ENCODE measurements at regions not wholly inside any gene's neighbourhood (a gene's known extent, or its start where the extent isn't known, plus 50 kb on each side); places are given as distances from the start of the nearest gene placed in this dataset.

- WGBS, 10 experiments = 0 to 61% (median 20%) methylated on average over 1 to 3 of the region's 4 CpGs; no CpG with 5 or more reads in 7 of the 10 experiments
- Histone ChIP-seq H3K27ac (no peak overlapping the region), H3K4me1 (replicated peaks in 1 of 2) (no peaks in the 10 kb centered on the region), H3K4me3 (no peak overlapping the region)
- in situ Hi-C loops (cut with MboI; ENCODE audit: low pct_unique_long_range_greater_than_20kb in 2 of 9, low sequenced_read_pairs in 9 of 9, unreplicated experiment in 9 of 9) = no loop called here
- ATAC-seq (replicated peaks in 6 of 8) = no peak
Measured at GRCh38 chr22:47251911-47252310, 489.5 kb downstream of the TBC1D22A start.

DNA sequence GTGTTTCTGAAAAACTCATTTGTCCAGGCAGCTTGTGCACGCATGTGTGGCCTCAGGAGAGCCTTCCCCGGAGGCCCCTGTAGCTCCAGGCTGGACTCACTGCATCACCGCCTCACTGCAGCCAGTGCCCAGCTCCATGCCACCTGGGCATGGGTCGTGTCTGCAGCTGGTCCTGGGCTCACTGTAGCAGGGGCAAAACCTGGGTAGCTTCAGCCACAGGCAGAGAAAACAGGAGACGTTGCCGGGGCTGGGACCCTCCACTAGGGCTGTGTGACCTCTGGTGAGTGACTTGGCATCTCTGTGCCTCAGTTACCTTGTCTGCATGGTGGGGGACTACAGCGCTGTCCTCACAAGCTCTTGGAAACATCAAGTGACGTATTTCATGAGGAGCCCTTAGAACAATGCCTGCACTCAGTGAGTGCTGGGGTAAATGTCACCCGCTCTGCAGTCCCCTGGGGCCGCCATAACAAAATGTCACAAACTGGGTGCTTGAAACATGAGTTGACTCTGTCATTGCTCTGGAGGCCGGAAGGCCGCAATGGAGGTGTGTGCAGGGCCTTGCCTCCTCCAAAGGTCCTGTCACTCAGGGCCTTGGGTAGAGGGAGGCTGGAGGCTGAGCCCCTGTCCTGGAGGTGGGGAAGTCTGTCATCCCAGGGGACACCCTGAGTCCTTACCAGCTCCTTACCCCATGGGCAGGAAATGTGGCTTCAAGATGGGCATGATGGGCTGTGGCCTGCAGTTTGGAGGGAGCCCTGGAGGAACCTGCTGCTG is 488.7 kb downstream of the TBC1D22A start:
- H3K4me1 ChIP-seq (replicated peaks in 1 of 2) = no peaks in the 10 kb centered on the region
- ATAC-seq (replicated peaks in 6 of 8) = no peak
- no peak overlapping the region for H3K4me3 ChIP-seq
- in situ Hi-C loops (cut with MboI; ENCODE audit: low pct_unique_long_range_greater_than_20kb in 2 of 9, low sequenced_read_pairs in 9 of 9, unreplicated experiment in 9 of 9) = no loop called here
- WGBS, 10 experiments = 10 to 56% (median 36%) methylated on average over 2 to 6 of the region's 12 CpGs; no CpG with 5 or more reads in 5 of the 10 experiments
- no peak overlapping the region for H3K27ac ChIP-seq

GRCh38 chr22:47249370-47249928 is 487.0 kb downstream of the TBC1D22A start:
- in situ Hi-C loops (cut with MboI; ENCODE audit: low pct_unique_long_range_greater_than_20kb in 2 of 9, low sequenced_read_pairs in 9 of 9, unreplicated experiment in 9 of 9) = loop anchor here in 1 of 9 experiments (25.0 kb wide), 1 partner anchor 138 kb away; no protein-coding TSS in a partner anchor
- Histone ChIP-seq H3K4me1 (replicated peaks in 1 of 2) (no peaks in the 10 kb centered on the region), H3K27ac (no peak overlapping the region), H3K4me3 (no peak overlapping the region)
- 0 to 60% (median 25%) methylated on average over 1 to 2 of the region's 8 CpGs; no CpG with 5 or more reads in 5 of the 10 experiments for WGBS, 10 experiments
- ATAC-seq (replicated peaks in 6 of 8) = no peak

- no peak for ATAC-seq (replicated peaks in 6 of 8)
- in situ Hi-C loops (cut with MboI; ENCODE audit: low pct_unique_long_range_greater_than_20kb in 2 of 9, low sequenced_read_pairs in 9 of 9, unreplicated experiment in 9 of 9) = loop anchor here in 1 of 9 experiments (25.0 kb wide), 1 partner anchor 138 kb away; no protein-coding TSS in a partner anchor
- 0 to 100% (median 25%) methylated on average over 1 to 4 of the region's 4 CpGs; no CpG with 5 or more reads in 2 of the 10 experiments for WGBS, 10 experiments
Measured at GRCh38 chr22:47248925-47249324, 486.5 kb downstream of the TBC1D22A start.

GRCh38 chr22:47247579-47248240 is 485.3 kb downstream of the TBC1D22A start:
- in situ Hi-C loops (cut with MboI; ENCODE audit: low pct_unique_long_range_greater_than_20kb in 2 of 9, low sequenced_read_pairs in 9 of 9, unreplicated experiment in 9 of 9) = loop anchor here in 1 of 9 experiments (25.0 kb wide), 1 partner anchor 140 kb away; no protein-coding TSS in a partner anchor
- H3K4me3 ChIP-seq = no peak overlapping the region
- peak in 1 of 8 experiments; percentile 67 for ATAC-seq (replicated peaks in 6 of 8)
- H3K27ac ChIP-seq = no peak overlapping the region
- WGBS, 10 experiments = 17 to 91% (median 40%) methylated on average over 2 to 5 of the region's 12 CpGs; no CpG with 5 or more reads in 3 of the 10 experiments
- no peaks in the 10 kb centered on the region for H3K4me1 ChIP-seq (replicated peaks in 1 of 2)

More at GRCh38 chr22:47248925-47249324, 486.5 kb downstream of the TBC1D22A start:
- Histone ChIP-seq H3K27ac (no peak overlapping the region), H3K4me1 (replicated peaks in 1 of 2) (no peaks in the 10 kb centered on the region), H3K4me3 (no peak overlapping the region)

DNA sequence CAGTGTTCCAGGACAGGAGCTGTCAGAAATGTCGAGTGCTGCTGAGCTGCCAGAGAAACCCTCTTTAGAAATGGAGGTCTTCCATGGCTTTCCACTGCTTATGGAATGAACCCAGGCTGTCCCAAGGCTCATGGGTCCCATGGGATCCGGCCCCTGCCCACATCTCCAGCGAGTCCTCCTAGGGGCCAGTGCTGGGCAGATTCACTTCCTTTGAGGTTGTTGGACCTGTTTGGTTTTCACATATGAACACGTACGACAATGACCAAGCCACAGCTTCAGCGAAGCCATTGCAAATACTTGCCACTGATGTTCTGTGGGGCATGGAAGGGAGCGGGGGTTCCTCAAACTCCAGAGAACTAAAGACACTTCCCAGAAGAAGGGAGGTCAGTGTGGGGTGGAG is 483.3 kb downstream of the TBC1D22A start:
- WGBS, 10 experiments = 0 to 58% (median 34%) methylated on average over 1 to 5 of the region's 7 CpGs; no CpG with 5 or more reads in 6 of the 10 experiments
- ATAC-seq (replicated peaks in 6 of 8) = no peak
- H3K4me1 ChIP-seq (replicated peaks in 1 of 2) = no peaks in the 10 kb centered on the region
- H3K27ac ChIP-seq = no peak overlapping the region
- in situ Hi-C loops (cut with MboI; ENCODE audit: low pct_unique_long_range_greater_than_20kb in 2 of 9, low sequenced_read_pairs in 9 of 9, unreplicated experiment in 9 of 9) = loop anchor here in 1 of 9 experiments (25.0 kb wide), 1 partner anchor 142 kb away; no protein-coding TSS in a partner anchor
- no peak overlapping the region for H3K4me3 ChIP-seq

DNA sequence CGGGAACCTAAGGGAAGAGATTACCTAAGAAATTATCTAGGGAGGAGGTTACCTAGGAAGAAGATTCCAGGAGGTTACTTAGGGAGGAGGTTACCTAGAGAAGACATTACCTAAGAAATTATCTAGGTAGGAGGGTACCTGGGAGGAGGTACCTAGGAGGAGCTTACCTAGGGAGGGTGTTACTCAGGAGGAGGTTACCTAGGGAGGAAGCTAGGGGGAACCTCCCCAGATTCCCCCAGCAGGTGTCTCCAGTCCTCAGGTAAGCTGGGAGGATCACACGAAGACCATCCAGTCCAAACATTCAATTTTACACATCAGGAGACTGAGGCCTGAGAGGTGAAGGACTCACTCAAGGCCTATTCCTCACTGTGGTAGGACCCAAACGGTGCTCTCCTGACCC is 482.8 kb downstream of the TBC1D22A start:
- H3K27ac ChIP-seq = no peak overlapping the region
- H3K4me1 ChIP-seq (replicated peaks in 1 of 2) = no peaks in the 10 kb centered on the region
- in situ Hi-C loops (cut with MboI; ENCODE audit: low pct_unique_long_range_greater_than_20kb in 2 of 9, low sequenced_read_pairs in 9 of 9, unreplicated experiment in 9 of 9) = loop anchor here in 1 of 9 experiments (25.0 kb wide), 1 partner anchor 142 kb away; no protein-coding TSS in a partner anchor
- WGBS, 10 experiments = 0 to 82% (median 0%) methylated on average over 1 to 3 of the region's 3 CpGs; no CpG with 5 or more reads in 1 of the 10 experiments
- no peak overlapping the region for H3K4me3 ChIP-seq
- no peak for ATAC-seq (replicated peaks in 6 of 8)

GRCh38 chr22:47240116-47240515 is 477.7 kb downstream of the TBC1D22A start:
- H3K27ac ChIP-seq = no peak overlapping the region
- H3K4me3 ChIP-seq = no peak overlapping the region
- in situ Hi-C loops (cut with MboI; ENCODE audit: low pct_unique_long_range_greater_than_20kb in 2 of 9, low sequenced_read_pairs in 9 of 9, unreplicated experiment in 9 of 9) = loop anchor here in 1 of 9 experiments (25.0 kb wide), 1 partner anchor 147 kb away; no protein-coding TSS in a partner anchor
- peaks cover 0 to 7% of the 10 kb centered on the region in 2 donors for H3K4me1 ChIP-seq (replicated peaks in 1 of 2)
- no peak for ATAC-seq (replicated peaks in 6 of 8)
- 0 to 86% (median 11%) methylated on average over 1 to 5 of the region's 10 CpGs; no CpG with 5 or more reads in 2 of the 10 experiments for WGBS, 10 experiments

GRCh38 chr22:47239474-47239860 is 477.0 kb downstream of the TBC1D22A start:
- peak in 1 of 8 experiments; percentile 25 for ATAC-seq (replicated peaks in 6 of 8)
- in situ Hi-C loops (cut with MboI; ENCODE audit: low pct_unique_long_range_greater_than_20kb in 2 of 9, low sequenced_read_pairs in 9 of 9, unreplicated experiment in 9 of 9) = loop anchor here in 1 of 9 experiments (25.0 kb wide), 1 partner anchor 148 kb away; no protein-coding TSS in a partner anchor
- 0 to 82% (median 30%) methylated on average over 1 to 6 of the region's 6 CpGs; no CpG with 5 or more reads in 5 of the 10 experiments for WGBS, 10 experiments

GRCh38 chr22:47238690-47239473 is 476.4 kb downstream of the TBC1D22A start:
- peak in 5 of 8 experiments; percentile 25 to 65 (median 38) for ATAC-seq (replicated peaks in 6 of 8)
- H3K4me3 ChIP-seq = no peak overlapping the region
- 13 to 83% (median 18%) methylated on average over 1 to 8 of the region's 10 CpGs; no CpG with 5 or more reads in 1 of the 10 experiments for WGBS, 10 experiments
- H3K4me1 ChIP-seq (replicated peaks in 1 of 2) = peaks cover 0 to 7% of the 10 kb centered on the region in 2 donors
- no peak overlapping the region for H3K27ac ChIP-seq
- in situ Hi-C loops (cut with MboI; ENCODE audit: low pct_unique_long_range_greater_than_20kb in 2 of 9, low sequenced_read_pairs in 9 of 9, unreplicated experiment in 9 of 9) = loop anchor here in 1 of 9 experiments (25.0 kb wide), 1 partner anchor 148 kb away; no protein-coding TSS in a partner anchor

More at GRCh38 chr22:47239474-47239860, 477.0 kb downstream of the TBC1D22A start:
- no peak overlapping the region for H3K27ac ChIP-seq
- H3K4me1 ChIP-seq (replicated peaks in 1 of 2) = peaks cover 0 to 7% of the 10 kb centered on the region in 2 donors
- no peak overlapping the region for H3K4me3 ChIP-seq

DNA sequence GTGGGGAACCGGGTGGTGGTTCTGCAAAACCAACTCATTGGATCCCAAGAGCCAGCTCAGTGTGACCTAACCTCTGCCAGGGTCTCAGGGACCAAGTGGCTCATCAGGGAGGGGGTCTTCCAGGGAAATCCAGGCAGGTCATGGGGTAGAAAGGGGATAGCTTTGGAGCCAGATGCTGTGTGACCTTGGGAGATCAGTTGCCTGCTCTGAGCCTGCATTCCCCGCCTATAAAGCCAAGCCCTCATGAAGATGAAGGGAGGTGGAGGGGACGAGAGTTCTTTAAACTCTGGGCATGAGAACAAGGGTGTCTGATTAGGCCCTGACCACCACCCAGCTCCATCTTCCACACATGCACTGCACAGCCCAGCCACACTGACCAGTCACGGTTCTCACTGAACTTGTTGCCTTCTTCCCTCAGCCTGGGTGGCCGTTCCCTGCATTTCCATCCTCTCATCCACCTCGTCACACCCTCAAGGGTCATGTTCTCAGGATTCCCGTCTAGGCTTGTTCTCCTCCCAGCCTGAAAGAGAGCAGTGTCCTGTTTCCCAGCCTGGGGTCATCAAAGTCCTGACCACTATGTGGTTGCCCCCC is 475.5 kb downstream of the TBC1D22A start:
- Histone ChIP-seq H3K4me3 (no peak overlapping the region), H3K27ac (no peak overlapping the region), H3K4me1 (replicated peaks in 1 of 2) (peaks cover 0 to 7% of the 10 kb centered on the region in 2 donors)
- 5 to 100% (median 20%) methylated on average over 1 to 3 of the region's 7 CpGs; no CpG with 5 or more reads in 5 of the 10 experiments for WGBS, 10 experiments
- in situ Hi-C loops (cut with MboI; ENCODE audit: low pct_unique_long_range_greater_than_20kb in 2 of 9, low sequenced_read_pairs in 9 of 9, unreplicated experiment in 9 of 9) = loop anchor here in 1 of 9 experiments (25.0 kb wide), 1 partner anchor 149 kb away; no protein-coding TSS in a partner anchor
- peak in 1 of 8 experiments; percentile 63 for ATAC-seq (replicated peaks in 6 of 8)
